Mesenchymal stem cell (in vitro differentiated cells and primary cell): ENCODE measurements at regions not wholly inside any gene's neighbourhood (a gene's known extent, or its start where the extent isn't known, plus 50 kb on each side); places are given as distances from the start of the nearest gene placed in this dataset.

Source experiments
- DNase-seq: peaks from one replicate; pipeline ENCODE4 v3.0.0-alpha.2; 2013
- H2AFZ ChIP-seq: one replicate; pipeline ENCODE4 v1.6.1; 2013; ENCODE audit warnings: low read depth, mild to moderate bottlenecking, control low read depth, inconsistent platforms, low read length, moderate library complexity
- H2AK5ac ChIP-seq: 2 replicates; pipeline ENCODE4 v1.6.1; 2013; ENCODE audit warnings: low read length, moderate library complexity, mild to moderate bottlenecking, inconsistent platforms; ENCODE audit not compliant: severe bottlenecking
- H2BK120ac ChIP-seq: one replicate; pipeline ENCODE4 v1.6.1; 2013; ENCODE audit warnings: low read depth, mild to moderate bottlenecking, inconsistent platforms, low read length, moderate library complexity
- H2BK12ac ChIP-seq, 2 experiments: one replicate each; pipeline ENCODE4 v1.6.1; 2013; ENCODE audit warnings: inconsistent platforms in 2 of 2, low read length in 2 of 2, mild to moderate bottlenecking in 2 of 2, moderate library complexity in 2 of 2, control low read depth in 1 of 2
- H2BK15ac ChIP-seq: one replicate; pipeline ENCODE4 v1.6.1; 2013; ENCODE audit warnings: mild to moderate bottlenecking, low read depth, inconsistent platforms; ENCODE audit not compliant: poor library complexity, severe bottlenecking
- H2BK5ac ChIP-seq: 2 replicates; pipeline ENCODE4 v1.6.1; 2013; ENCODE audit warnings: low read depth, mild to moderate bottlenecking, low read length, control low read depth, inconsistent platforms; ENCODE audit not compliant: poor library complexity, severe bottlenecking
- H3K14ac ChIP-seq, 2 experiments: one replicate each; pipeline ENCODE4 v1.6.1; 2013; ENCODE audit warnings: inconsistent platforms in 2 of 2, low read length in 2 of 2, control low read depth in 1 of 2, mild to moderate bottlenecking in 1 of 2, moderate library complexity in 1 of 2
- H3K18ac ChIP-seq, 2 experiments: one replicate each; pipeline ENCODE4 v1.6.1; 2013; ENCODE audit warnings: inconsistent platforms in 2 of 2, low read length in 2 of 2, control low read depth in 1 of 2, low read depth in 1 of 2, mild to moderate bottlenecking in 1 of 2
- H3K23ac ChIP-seq, 2 experiments: one replicate each; pipeline ENCODE4 v1.6.1; 2013; ENCODE audit warnings: inconsistent platforms in 2 of 2, low read length in 2 of 2, mild to moderate bottlenecking in 2 of 2, moderate library complexity in 2 of 2, control low read depth in 1 of 2
- H3K27ac ChIP-seq: 2 replicates; pipeline ENCODE4 v1.5.1; 2013; ENCODE audit warnings: mild to moderate bottlenecking, moderate library complexity, low read length, control low read depth, inconsistent platforms; ENCODE audit not compliant: poor library complexity, severe bottlenecking
- H3K27me3 ChIP-seq, 2 experiments: 2 replicates each; pipeline versions ENCODE4 v1.6.1 to v1.7.0; 2013; ENCODE audit warnings: low read length in 2 of 2, mild to moderate bottlenecking in 2 of 2, moderate library complexity in 2 of 2, control low read depth in 1 of 2, inconsistent platforms in 1 of 2; ENCODE audit not compliant: control insufficient read depth in 1 of 2, insufficient read depth in 1 of 2
- H3K36me3 ChIP-seq, 2 experiments: 2 replicates each; pipeline versions ENCODE4 v1.6.1 to v1.7.0; 2013; ENCODE audit warnings: low read length in 2 of 2, control low read depth in 1 of 2, inconsistent platforms in 1 of 2, low read depth in 1 of 2, mild to moderate bottlenecking in 1 of 2; ENCODE audit not compliant: insufficient read depth in 2 of 2, control insufficient read depth in 1 of 2
- H3K4ac ChIP-seq, 2 experiments: one replicate each; pipeline ENCODE4 v1.6.1; 2013; ENCODE audit warnings: inconsistent platforms in 2 of 2, low read length in 2 of 2, mild to moderate bottlenecking in 2 of 2, moderate library complexity in 2 of 2, control low read depth in 1 of 2, low read depth in 1 of 2
- H3K4me1 ChIP-seq: 2 replicates; pipeline ENCODE4 v1.6.1; 2013; ENCODE audit warnings: low read depth, low read length, control low read depth; ENCODE audit not compliant: control insufficient read depth, insufficient read depth
- H3K4me2 ChIP-seq: 2 replicates; pipeline ENCODE4 v1.6.1; 2013; ENCODE audit warnings: low read length, mild to moderate bottlenecking, inconsistent platforms; ENCODE audit not compliant: poor library complexity, severe bottlenecking
- H3K4me3 ChIP-seq, 2 experiments: 2 replicates each; pipeline versions ENCODE4 v1.5.1 to v1.7.0; 2013; ENCODE audit warnings: low read length in 2 of 2, mild to moderate bottlenecking in 2 of 2, control low read depth in 1 of 2, low read depth in 1 of 2; ENCODE audit not compliant: insufficient read depth in 1 of 2
- H3K79me1 ChIP-seq: replicated peaks from 2 replicates; pipeline ENCODE4 v1.6.1; 2013; ENCODE audit warnings: mild to moderate bottlenecking, control low read depth, low read length, inconsistent platforms; ENCODE audit not compliant: poor library complexity, severe bottlenecking
- H3K9ac ChIP-seq: 2 replicates; pipeline ENCODE4 v1.7.0; 2013; ENCODE audit warnings: mild to moderate bottlenecking, low read length, moderate library complexity
- H3K9me3 ChIP-seq: 2 replicates; pipeline ENCODE4 v1.7.0; 2013; ENCODE audit warnings: mild to moderate bottlenecking, low read length; ENCODE audit not compliant: control insufficient read depth
- H4K8ac ChIP-seq: one replicate; pipeline ENCODE4 v1.6.1; 2013; ENCODE audit warnings: inconsistent platforms, mild to moderate bottlenecking, low read length, moderate library complexity
- H4K91ac ChIP-seq: one replicate; pipeline ENCODE4 v1.6.1; 2013; ENCODE audit warnings: mild to moderate bottlenecking, low read length, inconsistent platforms
- WGBS: methylation state at CpG from one replicate; pipeline ENCODE4 v1.1.7; 2013; ENCODE audit warnings: mixed read lengths; 5-methylcytosine and 5-hydroxymethylcytosine counted together

GRCh38 chr10:60496181-60496580 is 106.5 kb upstream of the ANK3 start:
- peak overlapping the region; percentile 11 for H3K27ac ChIP-seq
- H3K4me3 ChIP-seq = no peak overlapping the region
- no peak overlapping the region for H3K23ac ChIP-seq
- H4K91ac ChIP-seq = no peak overlapping the region
- H3K27me3 ChIP-seq = no peaks in the 10 kb centered on the region
- H3K9ac ChIP-seq = no peak overlapping the region
- H2BK12ac ChIP-seq = no peak overlapping the region
- no peak overlapping the region for H2AK5ac ChIP-seq
- H3K9me3 ChIP-seq = no peaks in the 10 kb centered on the region
- no peak overlapping the region for H2BK5ac ChIP-seq
- no peak overlapping the region for H3K18ac ChIP-seq
- peaks cover 6% of the 10 kb centered on the region for H3K79me1 ChIP-seq
- no peak overlapping the region for H3K4ac ChIP-seq
- peaks cover 3% of the 10 kb centered on the region for H3K4me1 ChIP-seq
- H2BK120ac ChIP-seq = no peak overlapping the region
- no peak overlapping the region for H2BK15ac ChIP-seq
- no peak overlapping the region for H3K4me2 ChIP-seq
- WGBS = 91% methylated on average over 2 of the region's 2 CpGs
- no peak overlapping the region for H3K14ac ChIP-seq
- peak; percentile 16 for DNase-seq
- H4K8ac ChIP-seq = no peak overlapping the region
- no peak overlapping the region for H2AFZ ChIP-seq
- H3K36me3 ChIP-seq = no peaks in the 10 kb centered on the region

- H4K8ac ChIP-seq = no peak overlapping the region
- no peaks in the 10 kb centered on the region for H3K27me3 ChIP-seq
- 63% methylated on average over 1 of the region's 1 CpG for WGBS
- H3K9ac ChIP-seq = no peak overlapping the region
- no peak overlapping the region for H3K18ac ChIP-seq
- no peaks in the 10 kb centered on the region for H3K36me3 ChIP-seq
- H2AFZ ChIP-seq = no peak overlapping the region
- H3K79me1 ChIP-seq = peaks cover 6% of the 10 kb centered on the region
- peak overlapping the region; percentile 74 for H3K27ac ChIP-seq
- H3K23ac ChIP-seq = no peak overlapping the region
- H3K4me2 ChIP-seq = peak overlapping the region; percentile 10
- H2BK15ac ChIP-seq = no peak overlapping the region
- no peak overlapping the region for H2BK12ac ChIP-seq
- no peak overlapping the region for H4K91ac ChIP-seq
- H3K9me3 ChIP-seq = no peaks in the 10 kb centered on the region
- no peak overlapping the region for H2AK5ac ChIP-seq
- H3K4me1 ChIP-seq = peaks cover 3% of the 10 kb centered on the region
- H2BK5ac ChIP-seq = no peak overlapping the region
- no peak overlapping the region for H3K14ac ChIP-seq
- DNase-seq = no peak
- H2BK120ac ChIP-seq = no peak overlapping the region
- H3K4me3 ChIP-seq = no peak overlapping the region
- no peak overlapping the region for H3K4ac ChIP-seq
Measured at GRCh38 chr10:60495338-60496055, 105.8 kb upstream of the ANK3 start.

- Histone ChIP-seq H3K79me1 (peaks cover 4% of the 10 kb centered on the region), H3K4ac (no peak overlapping the region)
Measured at GRCh38 chr10:60494774-60495173, 105.1 kb upstream of the ANK3 start.

GRCh38 chr10:60491162-60491561 is 101.5 kb upstream of the ANK3 start:
- 74% methylated on average over 2 of the region's 2 CpGs for WGBS
- Histone ChIP-seq H2AFZ (no peak overlapping the region), H3K4ac (no peak overlapping the region), H3K9ac (no peak overlapping the region), H3K36me3 (no peaks in the 10 kb centered on the region), H3K27me3 (no peaks in the 10 kb centered on the region), H3K27ac (no peak overlapping the region), H2BK5ac (no peak overlapping the region), H2BK12ac (no peak overlapping the region), H4K8ac (no peak overlapping the region), H3K4me1 (no peaks in the 10 kb centered on the region), H3K9me3 (no peaks in the 10 kb centered on the region), H2BK15ac (no peak overlapping the region), H3K4me2 (no peak overlapping the region), H2BK120ac (no peak overlapping the region), H3K4me3 (no peak overlapping the region), H3K18ac (no peak overlapping the region), H4K91ac (no peak overlapping the region), H3K14ac (no peak overlapping the region), H2AK5ac (no peak overlapping the region), H3K79me1 (peaks cover 2% of the 10 kb centered on the region), H3K23ac (no peak overlapping the region)
- no peak for DNase-seq

More at GRCh38 chr10:60494774-60495173, 105.1 kb upstream of the ANK3 start:
- DNase-seq = no peak
- WGBS = no CpG with 5 or more reads among the region's 2 CpGs
- H2AFZ ChIP-seq = no peak overlapping the region
- H3K27me3 ChIP-seq = no peaks in the 10 kb centered on the region
- no peak overlapping the region for H2BK5ac ChIP-seq
- no peak overlapping the region for H3K23ac ChIP-seq
- H3K9ac ChIP-seq = no peak overlapping the region
- H2BK120ac ChIP-seq = no peak overlapping the region
- H3K4me1 ChIP-seq = peaks cover 3% of the 10 kb centered on the region
- no peak overlapping the region for H4K91ac ChIP-seq
- no peak overlapping the region for H4K8ac ChIP-seq
- no peak overlapping the region for H3K4me2 ChIP-seq
- no peak overlapping the region for H2BK12ac ChIP-seq
- no peak overlapping the region for H3K4me3 ChIP-seq
- H3K27ac ChIP-seq = peak overlapping the region; percentile 74
- no peak overlapping the region for H3K18ac ChIP-seq
- H2AK5ac ChIP-seq = no peak overlapping the region
- no peak overlapping the region for H3K14ac ChIP-seq
- no peaks in the 10 kb centered on the region for H3K36me3 ChIP-seq
- no peaks in the 10 kb centered on the region for H3K9me3 ChIP-seq
- H2BK15ac ChIP-seq = no peak overlapping the region
